GM21515 (cell line): ENCODE measurements at regions not wholly inside any gene's neighbourhood (a gene's known extent, or its start where the extent isn't known, plus 50 kb on each side); places are given as distances from the start of the nearest gene placed in this dataset.
"Not testable (repeated sequence)": the region's sequence is repeated elsewhere in the genome, so short reads cannot be mapped to it uniquely, and the experiment has no call there.

Experiments used
- ATAC-seq: cut with Tn5 transposase; IDR thresholded peaks from one replicate; pipeline ENCODE4 v1.9.1; 2021; ENCODE audit not compliant: unreplicated experiment

DNA sequence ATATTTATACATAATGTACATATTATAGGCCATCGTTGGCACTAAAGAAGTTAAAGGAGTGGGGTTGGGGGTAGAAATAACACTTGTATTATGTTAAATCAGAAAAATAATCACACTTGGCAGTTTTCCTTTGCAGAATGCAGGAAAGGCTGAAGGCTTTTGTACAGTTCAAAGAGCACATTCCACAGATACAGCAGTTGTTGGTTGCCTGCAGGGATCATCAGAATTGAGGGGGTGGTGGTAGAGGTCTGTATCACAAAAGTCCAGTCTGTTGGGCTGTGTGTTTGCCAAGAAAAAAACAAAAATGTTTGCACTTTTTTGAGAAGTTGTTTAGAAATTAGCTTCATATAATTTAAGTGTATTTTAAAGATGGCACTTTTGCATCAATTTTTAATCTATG, 231.8 kb upstream of the FOXP2 start:
- no peak for ATAC-seq

DNA sequence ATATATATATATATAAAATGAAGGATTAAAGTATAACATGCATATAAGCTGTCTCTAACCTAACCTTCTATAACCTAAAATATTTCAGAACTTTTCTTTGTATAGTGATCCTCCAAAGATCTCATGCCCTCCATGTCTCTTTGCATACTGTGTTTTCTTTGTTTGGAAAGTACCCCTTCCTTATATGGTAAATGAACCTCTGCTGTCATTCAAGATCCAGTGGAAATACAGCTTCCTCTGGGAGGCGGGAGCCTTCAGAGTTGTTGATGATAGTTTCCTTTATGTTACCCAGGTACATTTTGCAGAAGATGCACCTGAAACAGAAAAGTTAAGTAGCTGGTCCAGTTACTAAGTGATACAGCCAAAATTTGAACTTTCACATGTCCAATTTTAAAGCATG, 233.3 kb upstream of the FOXP2 start:
- no peak for ATAC-seq

DNA sequence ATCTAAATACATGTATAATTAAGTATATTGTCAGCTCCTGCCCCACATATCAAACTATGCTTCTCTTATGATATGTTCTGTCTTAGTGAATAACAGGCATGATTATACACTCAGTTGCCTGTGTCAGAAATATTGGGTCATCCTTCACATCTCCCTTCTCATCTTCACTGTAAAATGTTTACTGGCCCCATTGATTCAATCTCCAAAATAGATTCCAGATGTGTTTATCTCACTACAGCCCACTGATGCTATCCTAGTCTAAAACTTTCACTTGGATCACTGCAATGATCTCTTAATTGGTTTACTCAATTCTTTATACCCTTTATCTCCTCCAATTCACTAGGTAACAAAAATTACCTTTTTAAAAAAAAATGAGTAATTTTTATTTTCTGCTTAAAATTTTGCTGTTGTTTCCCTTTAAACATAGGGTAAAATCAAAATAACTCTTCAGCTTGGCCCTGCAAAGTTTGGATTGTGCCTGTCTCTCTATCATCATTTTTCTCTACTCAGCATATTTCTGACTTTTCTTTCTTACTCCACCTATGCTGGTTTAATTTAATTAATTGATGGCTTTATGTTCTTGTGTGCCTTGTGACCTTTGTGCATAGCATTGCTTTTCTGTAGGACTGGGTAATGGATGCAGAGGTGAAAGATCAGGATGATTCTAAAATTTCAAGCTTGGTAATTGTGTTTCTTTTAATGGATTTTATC, 233.9 kb upstream of the FOXP2 start:
- no peak for ATAC-seq

DNA sequence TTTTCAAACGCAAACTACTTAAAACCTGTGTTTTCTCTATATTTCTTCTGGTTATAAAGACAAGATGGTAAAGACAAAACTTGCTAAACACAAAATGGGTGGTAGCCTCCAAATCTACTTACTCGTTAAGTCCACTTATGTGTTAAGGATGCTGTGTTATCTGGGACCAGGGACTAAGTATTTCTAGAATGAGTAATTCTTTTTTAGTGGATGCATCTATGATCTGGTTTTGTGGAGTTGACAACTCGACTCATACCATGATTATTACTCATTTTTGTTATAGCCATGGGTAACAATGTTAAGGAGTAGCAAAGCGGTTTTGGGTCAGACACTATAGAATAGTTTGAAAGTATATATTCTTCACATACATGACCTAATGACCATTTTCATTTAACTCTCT, 239.5 kb upstream of the FOXP2 start:
- ATAC-seq: no peak

DNA sequence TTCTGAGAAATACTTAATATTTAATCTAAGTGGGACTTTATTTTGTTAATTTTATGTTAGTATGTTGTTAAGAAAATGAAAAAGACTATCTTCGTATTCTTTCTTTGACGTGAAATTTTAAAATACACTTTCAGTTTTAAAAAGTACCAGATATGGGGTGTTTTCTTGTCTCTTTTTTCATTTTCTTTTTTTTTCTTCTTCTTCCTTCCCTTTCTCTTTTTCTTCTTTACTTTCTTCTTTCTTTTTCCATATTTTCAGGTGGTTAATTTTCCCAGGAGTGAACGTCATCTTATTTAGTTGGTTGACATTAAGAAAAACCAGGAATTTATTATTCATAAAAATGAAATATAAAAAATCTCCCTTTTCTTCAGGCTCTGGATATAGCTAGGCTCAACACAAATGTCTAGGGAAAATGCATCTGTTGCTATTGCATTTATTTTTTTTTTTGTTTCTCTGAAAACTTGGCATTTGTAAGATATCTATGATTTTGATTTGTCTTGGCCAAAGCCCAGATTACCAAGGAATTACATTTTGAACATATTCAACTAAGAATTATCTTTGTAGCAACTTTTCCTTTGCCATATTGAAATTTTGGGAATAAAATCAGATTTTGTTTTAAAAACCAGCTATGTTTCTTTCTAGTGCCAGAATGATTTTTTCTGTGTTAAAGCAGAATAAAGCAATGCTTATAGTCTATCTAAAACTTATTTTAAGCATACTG, 241.3 kb upstream of the FOXP2 start:
- no peak for ATAC-seq

DNA sequence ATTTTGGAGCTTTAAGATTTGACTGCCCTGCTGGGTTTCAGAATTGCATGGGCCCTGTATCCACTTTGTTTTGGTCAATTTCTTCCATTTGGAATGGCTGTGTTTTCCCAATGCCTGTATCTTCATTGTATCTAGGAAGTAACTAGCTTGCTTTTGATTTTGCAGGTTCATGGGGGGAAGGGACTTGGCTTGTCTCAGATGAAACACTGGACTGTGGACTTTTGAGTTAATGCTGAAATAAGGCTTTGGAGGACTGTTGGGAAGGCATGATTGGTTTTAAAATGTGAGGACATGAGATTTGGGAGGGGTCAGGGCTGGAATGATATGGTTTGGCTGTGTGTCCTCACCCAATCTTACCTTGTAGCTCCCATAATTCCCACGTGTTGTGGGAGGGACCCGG, 245.2 kb upstream of the FOXP2 start:
- not testable (repeated sequence) for ATAC-seq

DNA sequence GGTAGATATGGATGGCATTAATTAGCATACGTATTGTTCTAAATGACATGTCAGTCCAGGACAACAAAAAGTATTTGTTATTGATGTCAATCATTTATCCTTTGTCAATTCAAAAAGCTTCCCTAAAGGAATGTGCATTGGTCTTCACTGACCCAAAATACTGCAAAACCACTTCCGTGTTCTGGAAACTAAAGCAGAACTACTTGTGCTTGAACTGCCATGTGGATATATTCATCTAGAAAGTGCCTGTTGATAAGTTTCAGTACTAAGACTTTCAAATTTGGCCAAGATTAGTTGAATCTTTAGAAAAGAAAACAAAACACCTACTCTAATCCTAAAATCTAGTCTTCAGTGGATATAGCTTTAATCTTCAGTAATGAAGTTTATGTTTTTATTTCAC, 242.1 kb upstream of the PPP1R3A start:
- no peak for ATAC-seq

DNA sequence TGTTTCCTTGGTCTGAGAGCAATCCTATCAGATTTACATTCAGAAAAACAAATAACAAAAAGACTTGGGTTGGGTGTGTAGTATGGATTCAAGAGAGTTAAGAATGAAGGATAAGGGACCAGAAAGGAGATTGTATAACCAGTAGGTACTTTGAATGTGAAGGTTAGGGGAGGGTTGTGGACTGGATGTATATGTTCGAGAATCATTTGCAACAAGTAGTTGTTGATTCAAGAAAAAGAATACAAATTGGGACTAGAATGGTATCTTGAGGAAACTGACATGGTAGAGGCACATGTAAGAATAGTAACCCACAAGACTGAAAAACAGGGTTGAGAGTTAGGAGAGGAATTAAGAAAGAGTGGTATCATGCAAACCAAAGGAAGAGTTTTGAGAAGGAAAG, 240.0 kb upstream of the PPP1R3A start:
- no peak for ATAC-seq

DNA sequence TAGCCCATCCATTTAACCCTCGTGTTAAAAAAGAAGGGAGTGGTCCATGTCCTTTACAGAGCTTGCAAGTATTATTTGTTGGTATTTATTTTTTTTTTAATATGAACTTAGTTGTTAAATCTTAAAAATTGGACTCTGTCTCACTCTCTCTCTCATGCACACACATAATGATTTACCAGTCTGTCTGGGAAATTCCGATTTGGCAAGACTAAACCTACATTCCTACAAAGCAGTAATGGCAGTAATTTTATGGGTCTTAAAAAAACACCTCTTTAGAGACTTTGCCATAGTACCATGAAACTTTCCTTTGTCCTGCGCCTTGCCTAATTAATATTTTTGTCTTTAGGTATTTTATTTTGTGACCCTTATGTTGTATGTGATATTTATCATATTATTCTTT, 239.5 kb upstream of the PPP1R3A start:
- ATAC-seq: no peak

DNA sequence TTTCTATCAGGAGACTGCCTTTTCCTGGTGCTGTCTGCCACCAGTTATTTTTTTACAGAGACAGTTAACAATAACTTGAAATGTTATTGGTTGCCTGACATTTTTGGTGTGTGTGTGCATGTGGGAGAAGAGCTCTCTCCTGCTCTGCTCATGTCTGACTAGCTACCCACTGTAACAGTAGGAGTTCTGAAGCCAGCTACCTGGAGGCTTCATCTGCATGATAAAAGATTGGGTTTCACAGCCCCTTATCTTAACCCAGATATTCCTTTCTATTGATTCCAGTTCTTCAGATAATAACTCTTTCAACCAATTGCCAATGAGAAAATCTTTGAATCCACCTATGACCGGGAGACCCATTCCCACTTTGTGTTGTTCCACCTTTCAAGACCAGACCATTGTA, 237.4 kb upstream of the PPP1R3A start:
- ATAC-seq: no peak

DNA sequence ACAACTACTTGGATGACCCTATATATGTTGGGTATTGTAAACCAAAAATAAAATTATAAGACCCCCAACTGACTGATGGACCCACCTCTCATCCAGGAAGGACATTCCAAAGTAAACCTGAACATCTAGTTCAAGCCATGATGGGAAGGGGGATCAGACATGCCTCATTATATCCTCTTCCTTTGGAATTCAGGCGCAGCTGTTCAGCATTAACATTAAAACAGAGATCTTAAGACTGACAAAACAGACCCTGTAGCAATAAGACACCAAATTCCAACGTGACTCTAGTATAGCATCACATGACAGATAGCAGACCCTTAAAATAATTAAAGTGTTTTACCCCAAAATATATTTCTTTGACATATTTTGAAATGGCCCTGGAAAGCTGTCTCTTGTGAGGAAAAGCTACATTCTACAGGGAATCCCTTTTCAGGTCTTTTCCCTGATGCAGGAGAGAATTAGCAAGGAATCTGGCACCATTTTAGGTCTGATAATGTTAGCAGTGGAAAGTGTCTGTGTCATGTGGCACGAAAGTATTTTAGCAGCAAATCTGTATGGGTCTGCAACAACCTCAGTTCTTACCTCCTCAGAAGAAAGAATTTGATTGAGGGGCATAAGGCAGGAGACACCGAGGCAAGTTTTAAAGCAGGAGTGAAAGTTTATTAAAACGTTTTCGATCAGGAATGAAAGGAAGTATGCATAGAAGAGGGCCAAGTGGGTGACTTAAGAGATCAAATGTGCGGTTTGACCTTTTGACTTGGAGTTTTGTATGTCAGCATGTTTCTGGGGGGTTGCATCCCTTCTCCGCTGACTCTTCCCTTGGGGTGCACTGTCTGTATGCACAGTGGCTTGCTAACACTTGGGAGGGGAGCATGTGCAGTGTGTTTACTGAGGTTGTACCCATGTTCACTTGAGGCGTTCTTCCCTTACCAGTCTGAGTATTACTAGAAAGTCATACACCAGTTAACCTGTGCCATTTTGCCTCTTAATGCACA, 236.6 kb upstream of the PPP1R3A start:
- ATAC-seq: no peak

DNA sequence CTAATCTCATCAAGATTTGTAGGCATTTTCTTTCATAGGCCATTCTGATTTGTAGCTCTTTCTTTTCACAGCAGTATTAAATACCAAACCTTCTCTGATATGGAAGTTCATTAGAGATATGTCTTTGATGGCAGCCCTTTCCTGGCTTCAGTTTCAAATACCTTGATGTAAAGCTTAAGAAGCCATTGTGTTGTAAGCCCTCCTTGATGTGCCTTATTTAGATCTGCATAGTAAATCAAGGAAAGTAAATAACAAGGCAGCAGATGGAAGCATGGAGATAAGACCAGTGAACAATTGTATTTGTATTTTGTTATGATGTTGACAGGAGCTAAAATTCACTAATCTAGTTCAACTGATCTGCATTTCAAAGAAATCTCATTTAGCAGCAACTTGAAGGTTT, 234.9 kb upstream of the PPP1R3A start:
- no peak for ATAC-seq

DNA sequence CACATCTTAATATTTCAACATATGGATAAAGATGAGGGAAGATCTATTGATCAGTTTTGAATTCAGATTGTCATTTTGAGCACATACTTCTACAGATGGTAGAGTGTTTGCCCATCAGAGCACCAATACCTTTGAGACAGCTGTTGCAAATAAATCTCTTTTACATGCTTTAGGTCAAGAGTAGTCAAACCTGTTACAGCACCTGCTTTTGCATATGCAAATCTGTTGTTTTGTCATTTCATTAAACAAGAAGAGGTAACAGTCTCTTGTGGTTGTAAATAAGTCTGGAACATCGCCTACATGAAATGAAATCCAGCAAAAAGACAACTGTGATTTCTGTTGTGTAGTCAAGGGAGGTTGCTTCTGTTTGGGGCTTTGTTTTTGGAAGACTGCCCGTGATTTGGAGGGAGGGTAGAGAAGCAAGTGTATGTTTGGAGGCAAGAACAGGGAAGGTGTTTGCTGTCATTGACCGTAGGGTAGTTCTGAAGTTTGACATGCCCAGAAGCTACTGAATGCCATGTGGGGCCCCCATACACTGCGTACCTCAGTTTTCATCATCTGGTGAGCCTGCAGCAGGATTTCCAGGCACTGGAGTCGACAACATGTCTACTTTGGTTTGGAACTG, 233.6 kb upstream of the PPP1R3A start:
- no peak for ATAC-seq

DNA sequence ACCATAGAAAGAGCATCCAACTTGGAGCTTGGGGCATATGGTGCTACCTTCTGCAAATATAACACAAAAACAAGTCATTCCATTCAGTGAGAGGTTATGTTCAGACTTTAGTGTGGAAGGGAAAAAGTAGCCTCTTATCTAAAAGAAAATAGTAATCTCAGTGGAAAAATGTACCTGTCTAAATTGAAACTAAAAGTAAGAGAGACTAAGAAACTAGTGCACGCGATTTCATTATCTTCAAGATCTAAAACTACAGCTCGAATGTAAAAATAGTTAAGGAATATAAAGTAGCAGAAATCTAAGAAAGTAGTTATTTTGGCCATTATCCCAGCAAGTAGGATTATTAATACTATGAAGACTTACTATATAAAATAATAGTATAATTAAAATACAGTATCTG, 233.0 kb upstream of the PPP1R3A start:
- ATAC-seq: no peak

DNA sequence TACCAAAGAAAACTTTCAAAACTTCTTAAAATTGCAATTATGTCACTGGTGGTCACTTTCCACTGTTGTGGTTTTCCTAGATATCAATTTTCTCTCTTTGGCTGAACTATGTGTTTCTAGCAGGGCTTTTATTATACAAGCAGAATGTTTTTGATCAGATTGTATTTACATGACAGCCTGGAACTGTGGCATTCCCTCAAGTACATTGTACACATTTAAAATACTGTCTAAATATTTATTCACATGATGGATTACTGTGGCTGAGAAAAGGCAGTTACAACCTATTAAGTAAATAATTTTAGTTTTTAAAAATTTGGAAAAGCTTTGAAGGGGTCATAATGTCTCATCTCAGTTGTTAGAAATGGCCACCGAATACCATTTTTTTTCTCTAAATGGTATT, 231.9 kb upstream of the PPP1R3A start:
- ATAC-seq: no peak

DNA sequence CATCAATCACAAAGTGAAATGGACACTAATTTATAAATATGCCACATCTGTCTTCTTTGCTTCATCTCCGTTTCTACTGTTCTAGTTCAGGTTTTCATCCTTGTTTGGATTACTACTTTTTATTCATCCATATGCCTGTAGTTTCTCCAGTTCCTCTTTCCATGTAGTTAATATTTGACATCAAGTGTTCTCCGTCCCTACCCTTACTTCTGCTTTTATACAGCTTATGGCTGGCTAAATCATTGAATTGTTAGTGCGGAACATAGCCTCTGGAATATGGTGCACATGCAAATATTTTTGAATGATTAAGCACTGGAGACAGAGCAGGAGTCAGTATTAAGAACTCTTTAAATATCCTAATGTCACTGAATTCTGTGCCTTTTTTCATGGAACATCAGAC, 230.0 kb upstream of the PPP1R3A start:
- no peak for ATAC-seq

DNA sequence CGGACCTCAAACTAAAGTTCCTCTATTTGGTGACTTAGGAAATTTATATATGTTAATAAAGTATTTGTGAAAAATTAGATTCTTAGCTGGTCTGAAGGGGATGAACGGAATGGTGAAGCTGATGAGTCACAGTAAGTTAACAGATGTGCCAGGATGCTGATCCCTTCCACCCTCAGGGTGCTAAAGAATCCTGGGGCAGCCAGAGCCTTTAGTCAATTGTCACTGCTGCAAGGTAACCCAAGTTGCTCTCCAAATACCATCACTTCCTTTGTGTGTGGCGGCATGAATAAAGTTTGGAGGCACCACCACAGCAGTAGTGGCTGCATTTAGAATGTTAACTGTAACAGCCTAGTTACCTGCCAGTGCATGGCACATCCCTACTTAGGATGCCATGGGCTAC, 222.6 kb upstream of the PPP1R3A start:
- ATAC-seq: no peak

DNA sequence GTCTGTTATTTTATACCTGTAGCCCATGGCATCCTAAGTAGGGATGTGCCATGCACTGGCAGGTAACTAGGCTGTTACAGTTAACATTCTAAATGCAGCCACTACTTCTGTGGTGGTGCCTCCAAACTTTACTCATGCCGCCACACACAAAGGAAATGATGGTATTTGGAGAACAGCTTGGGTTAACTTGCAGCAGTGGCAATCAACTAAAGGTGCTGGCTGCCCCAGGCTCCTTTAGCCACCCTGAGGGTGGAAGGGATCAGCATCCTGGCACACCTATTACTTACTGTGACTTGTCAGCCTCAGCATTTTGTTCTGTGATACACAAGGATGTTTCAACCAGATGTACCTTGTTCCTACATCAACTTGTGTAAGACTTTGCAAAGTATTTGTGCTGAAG, 221.8 kb upstream of the PPP1R3A start:
- no peak for ATAC-seq

DNA sequence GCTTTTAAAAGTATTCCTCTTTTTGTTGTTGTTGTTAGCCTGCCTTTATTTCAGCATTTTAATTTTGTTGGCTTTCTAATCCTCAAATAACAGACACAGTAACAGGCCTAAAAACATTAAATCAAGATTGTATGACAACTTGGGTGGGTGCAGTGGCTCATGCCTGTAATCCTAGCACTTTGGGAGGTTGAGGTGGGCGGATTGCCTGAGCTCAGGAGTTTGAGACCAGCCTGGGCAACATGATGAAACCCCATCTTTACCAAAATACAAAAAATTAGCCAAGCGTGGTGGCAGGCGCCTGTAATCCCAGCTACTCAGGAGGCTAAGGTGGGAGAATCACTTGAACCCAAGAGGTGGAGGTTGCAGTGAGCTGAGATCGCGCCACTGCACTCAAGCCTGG, 220.9 kb upstream of the PPP1R3A start:
- not testable (repeated sequence) for ATAC-seq

DNA sequence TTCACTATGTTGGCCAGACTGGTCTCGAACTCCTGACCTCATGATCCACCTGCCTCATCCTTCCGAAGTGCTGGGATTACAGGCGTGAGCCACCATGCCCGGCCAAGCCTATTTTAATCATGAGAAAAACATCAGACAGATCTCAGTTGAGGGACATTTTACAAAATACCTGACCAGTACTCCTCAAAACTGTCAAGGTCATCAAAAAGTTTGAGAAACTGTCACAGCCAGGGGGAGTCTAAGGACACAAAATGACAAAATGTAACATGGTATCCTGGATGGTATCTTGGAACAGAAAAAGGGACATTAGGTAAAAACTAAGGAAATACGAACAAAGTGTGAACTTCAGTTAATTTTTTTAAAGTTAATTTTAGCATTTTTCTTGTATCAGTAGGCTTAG, 219.8 kb upstream of the PPP1R3A start:
- no peak for ATAC-seq

DNA sequence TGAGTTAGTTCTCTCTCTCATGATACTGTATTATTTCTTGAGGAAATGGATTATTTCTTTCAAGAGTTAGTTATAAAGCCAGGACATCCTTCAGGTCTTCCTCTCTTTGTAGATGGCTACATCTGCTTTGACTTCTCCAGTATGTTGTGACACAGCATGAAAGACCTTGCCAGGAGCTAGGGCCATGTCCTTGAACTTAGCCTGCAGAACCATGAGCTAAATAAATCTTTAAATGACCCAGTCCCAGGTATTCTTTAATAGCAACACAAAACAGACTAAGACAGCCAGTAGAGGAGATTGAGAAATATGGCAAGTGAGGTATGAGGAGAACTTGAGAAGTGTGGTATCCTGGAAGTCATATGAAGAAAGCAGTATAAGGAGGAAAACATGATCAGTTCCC, 214.9 kb upstream of the PPP1R3A start:
- no peak for ATAC-seq
